ACHN (cell line): ENCODE measurements at regions not wholly inside any gene's neighbourhood (a gene's known extent, or its start where the extent isn't known, plus 50 kb on each side); places are given as distances from the start of the nearest gene placed in this dataset.
"Not testable (repeated sequence)": the region's sequence is repeated elsewhere in the genome, so short reads cannot be mapped to it uniquely, and the experiment has no call there.

ENCODE experiments used
- DNase-seq: peaks from one replicate; pipeline ENCODE4 v3.0.0-alpha.2; 2015
- in situ Hi-C: cut with HindIII; loops from 2 replicates; pipeline ENCODE4 v1.10.0; 2017; ENCODE audit warnings: low sequenced_read_pairs, low pct_ligation_motif_present, low pct_unique_long_range_greater_than_20kb

GRCh38 chr13:100797921-100798320, 123.3 kb upstream of the TMTC4 start:
- in situ Hi-C loops: no loop called here
- DNase-seq: no peak

- no peak for DNase-seq
- in situ Hi-C loops: no loop called here
These were observed 121.9 kb upstream of the TMTC4 start for GRCh38 chr13:100796463-100796862.

- in situ Hi-C loops: no loop called here
- DNase-seq: no peak
These were observed 120.0 kb upstream of the TMTC4 start for GRCh38 chr13:100794575-100794974.

DNA sequence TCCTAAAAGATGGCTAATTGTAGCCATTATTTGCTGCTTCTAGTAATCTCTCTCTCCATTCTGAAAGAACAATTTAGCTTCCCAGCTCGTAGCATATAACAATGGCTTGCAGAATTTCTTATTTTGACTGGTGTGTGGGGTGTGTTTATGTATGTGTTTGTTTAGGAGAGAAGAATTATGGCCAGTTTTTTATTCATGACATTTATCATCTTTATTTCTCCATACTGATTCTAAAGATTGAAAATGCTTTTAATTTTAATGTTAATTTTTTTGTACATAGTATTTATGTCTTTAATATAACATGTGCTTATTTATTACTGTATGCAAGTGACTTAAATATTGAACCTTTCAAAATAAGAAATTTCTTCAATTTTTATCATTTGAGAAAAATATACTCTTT, 115.8 kb upstream of the TMTC4 start:
- in situ Hi-C loops: no loop called here
- no peak for DNase-seq

DNA sequence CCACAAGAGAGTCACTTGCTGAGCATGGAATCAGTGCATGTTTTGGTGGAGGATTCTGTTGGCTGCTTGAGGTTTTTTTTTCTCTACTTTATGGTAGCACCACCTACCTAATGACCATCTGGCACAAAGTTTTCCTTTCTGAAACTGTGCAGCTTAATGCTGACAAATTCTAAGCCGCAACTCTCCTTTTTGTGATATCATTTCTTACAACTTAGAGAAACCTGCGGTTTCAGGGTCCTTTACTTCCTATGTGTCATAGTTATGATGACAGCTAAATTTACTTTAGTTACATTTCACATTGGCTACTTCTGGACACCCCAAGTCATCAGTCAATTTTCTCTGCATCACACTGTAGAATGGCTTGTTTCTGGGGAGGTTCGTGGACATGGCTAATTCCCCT, 115.4 kb upstream of the TMTC4 start:
- no peak for DNase-seq
- in situ Hi-C loops: no loop called here

DNA sequence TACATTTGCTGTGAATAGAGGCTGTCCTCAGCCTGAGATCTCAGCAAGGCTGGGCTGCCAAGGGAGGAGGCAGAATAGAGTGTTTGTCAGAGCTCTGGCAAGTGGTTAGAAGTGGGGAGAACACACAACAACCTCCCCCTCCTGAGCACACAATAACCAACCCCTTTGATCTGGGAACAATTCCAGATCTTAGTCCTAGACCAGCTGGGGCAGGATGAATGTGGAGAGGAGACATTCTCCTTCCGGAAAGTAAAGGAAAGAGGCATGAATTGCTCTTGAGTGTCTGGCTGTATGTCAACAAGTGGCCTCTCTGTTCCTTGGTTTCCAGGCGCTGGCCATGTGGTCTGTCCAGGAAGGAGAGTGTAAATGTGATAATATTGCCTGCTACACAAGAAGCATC, 114.9 kb upstream of the TMTC4 start:
- in situ Hi-C loops: no loop called here
- DNase-seq: no peak

DNA sequence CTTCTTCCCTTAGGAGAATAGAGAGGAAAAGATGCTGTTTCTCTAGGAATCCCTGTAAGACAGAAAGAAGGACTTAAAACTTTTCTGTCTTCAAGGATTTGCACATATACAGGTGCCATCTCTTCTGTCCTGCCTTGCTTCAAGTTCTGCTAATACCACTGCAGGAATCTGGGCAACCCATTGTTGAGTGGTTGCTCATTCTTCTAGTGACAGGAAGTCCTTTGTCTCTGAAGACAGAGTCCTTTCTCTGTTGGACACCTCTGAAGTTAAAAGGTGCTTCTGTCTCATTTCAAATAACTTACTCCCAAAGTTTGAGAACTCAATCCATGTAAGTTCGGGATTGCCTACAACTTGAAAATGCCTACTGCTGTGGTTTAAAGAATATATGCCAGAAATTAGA, 114.4 kb upstream of the TMTC4 start:
- DNase-seq: no peak
- in situ Hi-C loops: no loop called here

- no peak for DNase-seq
- in situ Hi-C loops: no loop called here
These were observed 113.9 kb upstream of the TMTC4 start for GRCh38 chr13:100788540-100788939.

GRCh38 chr13:100787899-100788298, 113.3 kb upstream of the TMTC4 start:
- DNase-seq: no peak
- in situ Hi-C loops: no loop called here

DNA sequence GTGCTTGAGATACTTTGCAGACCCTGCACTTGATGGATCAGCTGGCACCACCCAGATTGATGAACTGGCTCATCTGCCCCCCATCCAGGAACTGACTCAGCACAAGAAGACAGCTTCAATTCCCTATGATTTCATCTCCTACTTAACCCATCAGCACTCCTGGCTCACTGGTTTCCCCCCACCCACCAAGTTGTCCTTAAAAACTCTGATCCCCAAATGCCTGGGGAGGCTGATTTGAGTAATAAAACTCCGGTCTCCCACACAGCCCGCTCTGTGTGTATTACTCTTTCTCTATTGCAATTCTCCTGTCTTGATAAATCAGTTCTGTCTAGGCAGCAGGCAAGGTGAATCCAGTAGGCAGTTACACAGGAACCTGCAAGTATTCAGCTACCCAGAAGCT, 102.1 kb upstream of the TMTC4 start:
- in situ Hi-C loops: not testable (repeated sequence)

DNA sequence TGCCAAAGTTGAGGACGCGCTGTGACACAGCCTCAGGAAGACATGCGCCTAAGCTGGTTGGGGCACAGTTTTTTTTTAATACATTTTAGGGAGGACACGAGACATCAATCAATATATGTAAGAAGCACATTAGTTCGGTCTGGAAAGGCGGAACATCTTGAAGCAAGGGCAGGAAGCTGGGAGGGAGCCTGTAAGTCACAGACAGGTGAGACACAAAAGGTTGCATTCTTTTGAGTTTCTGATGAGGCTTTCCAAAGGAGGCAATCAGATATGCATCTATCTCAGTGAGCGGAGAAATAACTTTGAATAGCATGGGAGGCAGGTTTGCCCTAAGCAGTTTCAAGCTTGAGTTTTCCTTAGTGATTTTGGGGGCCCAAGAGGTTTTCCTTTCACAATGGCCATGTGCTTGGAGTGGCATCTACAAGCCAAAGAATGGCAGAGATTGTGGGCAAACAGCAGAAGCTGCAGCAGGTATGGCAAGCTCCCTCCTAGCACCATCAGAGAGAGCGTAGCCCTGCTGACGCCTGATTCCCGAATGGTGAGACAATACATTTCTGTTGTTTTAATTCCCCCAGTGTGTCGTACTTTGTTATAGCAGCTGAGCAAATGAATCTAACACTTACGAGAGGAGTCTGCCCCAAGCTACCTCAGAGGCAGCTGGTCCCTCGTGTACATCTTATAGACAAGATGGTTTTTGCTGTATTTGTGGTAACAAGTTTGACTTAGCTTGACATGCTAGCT, 99.5 kb upstream of the TMTC4 start:
- in situ Hi-C loops: no loop called here
- no peak for DNase-seq

More for the DNA sequence above, 102.1 kb upstream of the TMTC4 start:
- DNase-seq: not testable (repeated sequence)

DNA sequence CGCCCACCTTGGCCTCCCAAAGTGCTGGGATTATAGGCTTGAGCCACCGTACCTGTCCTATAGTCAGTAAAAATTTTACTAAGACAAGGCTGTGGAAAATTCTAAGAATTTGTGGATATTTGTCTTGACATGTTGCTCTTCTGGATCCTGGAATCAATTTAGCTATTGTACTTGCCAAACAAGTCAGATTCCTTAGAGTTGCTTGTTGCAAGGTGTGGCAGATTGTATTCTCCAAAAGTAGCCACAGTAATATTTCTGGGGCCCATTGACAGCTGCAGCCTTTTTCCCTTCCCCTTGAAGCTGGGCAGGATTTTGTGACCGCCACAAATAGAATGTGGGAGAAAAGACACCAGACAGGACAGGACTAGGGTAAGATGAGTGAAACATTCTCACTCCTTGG, 98.8 kb upstream of the TMTC4 start:
- no peak for DNase-seq
- in situ Hi-C loops: no loop called here

GRCh38 chr13:100767192-100767591, 92.6 kb upstream of the TMTC4 start:
- no peak for DNase-seq
- in situ Hi-C loops: no loop called here

- DNase-seq, in situ Hi-C loops: not testable (repeated sequence)
These were observed 92.0 kb upstream of the TMTC4 start for GRCh38 chr13:100766570-100766969.

DNA sequence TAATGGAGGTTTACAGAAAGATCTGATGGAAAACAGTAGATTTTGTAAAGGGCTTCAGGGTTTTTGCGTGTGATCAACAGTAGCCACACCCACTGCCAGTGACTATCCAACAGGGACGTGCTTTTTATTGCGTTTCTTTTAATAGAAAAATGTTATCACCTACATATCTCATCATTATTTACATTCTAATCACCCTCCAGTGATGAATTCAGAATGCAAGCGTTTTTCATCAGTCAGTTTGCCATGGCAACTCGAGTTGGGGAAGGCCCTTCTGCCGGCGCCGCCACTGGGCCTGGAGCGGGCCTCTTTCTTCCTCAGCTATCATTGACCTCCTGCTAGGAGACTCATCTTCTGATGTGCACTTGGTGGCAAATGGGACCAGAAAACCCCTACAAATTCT, 90.3 kb upstream of the TMTC4 start:
- no peak for DNase-seq
- in situ Hi-C loops: no loop called here

GRCh38 chr13:100762126-100762525, 87.5 kb upstream of the TMTC4 start:
- DNase-seq, in situ Hi-C loops: not testable (repeated sequence)

DNA sequence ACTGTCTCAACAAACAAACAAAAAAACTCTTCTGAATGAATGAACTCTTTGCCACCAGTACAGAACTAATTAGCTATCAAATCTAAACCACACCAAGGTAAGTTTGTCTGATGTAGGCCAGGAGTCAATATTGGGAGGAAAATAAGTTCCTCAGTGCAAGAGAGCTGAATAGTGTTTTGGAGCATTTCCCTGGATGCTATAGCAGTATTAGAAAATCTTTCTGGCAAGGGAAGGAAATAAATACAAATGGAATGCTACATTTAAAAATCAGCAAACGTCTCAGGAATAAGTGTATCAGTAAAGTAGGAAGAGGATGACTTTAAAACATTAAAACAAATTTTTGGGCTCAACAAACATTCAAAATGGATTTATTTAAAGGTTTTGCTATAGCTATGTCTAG, 81.3 kb upstream of the TMTC4 start:
- in situ Hi-C loops: no loop called here

DNA sequence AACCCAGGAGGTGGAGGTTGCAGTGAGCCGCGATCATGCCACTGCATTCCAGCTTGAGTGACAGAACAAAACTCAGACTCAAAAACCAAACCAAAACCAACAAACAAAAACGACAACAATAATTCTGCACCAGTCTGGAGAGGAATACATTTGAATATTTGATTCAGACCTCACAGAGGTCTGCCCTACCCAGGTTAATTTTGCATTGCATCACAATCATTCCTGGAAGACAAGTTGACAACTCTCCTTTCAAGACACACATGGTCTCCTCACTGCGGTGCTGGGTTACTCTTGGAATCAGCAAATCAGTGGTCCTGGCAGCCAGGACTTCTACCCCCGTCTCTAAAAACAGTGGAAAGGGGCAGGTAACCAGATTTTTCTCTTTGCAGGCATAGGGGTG, 79.9 kb upstream of the TMTC4 start:
- DNase-seq: no peak
- in situ Hi-C loops: no loop called here

More for the DNA sequence above, 81.3 kb upstream of the TMTC4 start:
- no peak for DNase-seq

- no peak for DNase-seq
- in situ Hi-C loops: no loop called here
These were observed 78.8 kb upstream of the TMTC4 start for GRCh38 chr13:100753376-100753775.

GRCh38 chr13:100751826-100752225, 77.2 kb upstream of the TMTC4 start:
- in situ Hi-C loops: no loop called here
- DNase-seq: no peak
